Stimulated activated CD8-positive, alpha-beta memory T cell treated with anti-CD3 and anti-CD28 coated beads, Interleukin-4, amount 100 ng/mL, for 48 hours (primary cell): ENCODE measurements at regions not wholly inside any gene's neighbourhood (a gene's known extent, or its start where the extent isn't known, plus 50 kb on each side); places are given as distances from the start of the nearest gene placed in this dataset.
"Not testable (repeated sequence)": the region's sequence is repeated elsewhere in the genome, so short reads cannot be mapped to it uniquely, and the experiment has no call there.

Experiments
- DNase-seq: peaks from one replicate; pipeline ENCODE4 v3.0.0-alpha.2; 2020

DNA sequence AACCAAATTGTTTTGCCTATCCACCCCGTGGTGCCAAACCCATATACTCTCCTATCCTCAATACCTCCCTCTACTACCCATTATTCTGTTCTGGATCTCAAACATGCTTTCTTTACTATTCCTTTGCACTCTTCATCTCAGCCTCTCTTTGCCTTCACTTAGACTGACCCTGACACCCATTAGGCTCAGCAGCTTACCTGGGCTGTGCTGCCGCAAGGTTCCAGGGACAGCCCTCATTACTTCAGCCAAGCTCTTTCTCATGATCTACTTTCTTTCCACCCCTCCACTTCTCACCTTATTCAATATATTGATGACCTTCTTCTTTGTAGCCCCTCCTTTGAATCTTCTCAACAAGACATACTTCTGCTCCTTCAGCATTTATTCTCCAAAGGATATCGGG is 517.9 kb downstream of the IRS2 start:
- not testable (repeated sequence) for DNase-seq

DNA sequence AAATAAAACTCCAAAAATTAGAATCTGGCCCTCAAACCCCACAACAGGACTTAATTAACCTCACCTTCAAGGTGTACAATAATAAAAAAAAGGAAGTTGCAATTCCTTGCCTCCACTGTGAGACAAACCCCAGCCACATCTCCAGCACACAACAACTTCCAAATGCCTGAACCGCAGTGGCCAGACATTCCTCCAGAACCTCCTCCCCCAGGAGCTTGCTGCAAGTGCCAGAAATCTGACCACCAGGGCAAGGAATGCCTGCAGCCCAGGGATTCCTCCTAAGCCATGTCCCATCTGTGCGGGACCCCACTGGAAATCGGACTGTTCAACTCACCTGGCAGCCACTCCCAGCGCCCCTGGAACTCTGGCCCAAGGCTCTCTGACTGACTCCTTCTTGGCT is 519.0 kb downstream of the IRS2 start:
- DNase-seq: not testable (repeated sequence)

DNA sequence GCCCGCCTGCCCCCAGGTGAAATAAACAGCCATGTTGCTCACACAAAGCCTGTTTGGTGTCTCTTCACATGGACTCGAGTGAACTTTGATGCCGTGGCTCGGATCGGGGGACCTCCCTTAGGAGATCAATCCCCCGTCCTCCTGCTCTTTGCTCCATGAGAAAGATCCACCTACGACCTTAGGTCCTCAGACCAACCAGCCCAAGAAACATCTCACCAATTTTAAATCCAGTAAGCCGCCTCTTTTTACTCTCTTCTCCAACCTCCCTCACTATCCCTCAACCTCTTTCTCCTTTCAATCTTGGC is 521.0 kb downstream of the IRS2 start:
- not testable (repeated sequence) for DNase-seq

DNA sequence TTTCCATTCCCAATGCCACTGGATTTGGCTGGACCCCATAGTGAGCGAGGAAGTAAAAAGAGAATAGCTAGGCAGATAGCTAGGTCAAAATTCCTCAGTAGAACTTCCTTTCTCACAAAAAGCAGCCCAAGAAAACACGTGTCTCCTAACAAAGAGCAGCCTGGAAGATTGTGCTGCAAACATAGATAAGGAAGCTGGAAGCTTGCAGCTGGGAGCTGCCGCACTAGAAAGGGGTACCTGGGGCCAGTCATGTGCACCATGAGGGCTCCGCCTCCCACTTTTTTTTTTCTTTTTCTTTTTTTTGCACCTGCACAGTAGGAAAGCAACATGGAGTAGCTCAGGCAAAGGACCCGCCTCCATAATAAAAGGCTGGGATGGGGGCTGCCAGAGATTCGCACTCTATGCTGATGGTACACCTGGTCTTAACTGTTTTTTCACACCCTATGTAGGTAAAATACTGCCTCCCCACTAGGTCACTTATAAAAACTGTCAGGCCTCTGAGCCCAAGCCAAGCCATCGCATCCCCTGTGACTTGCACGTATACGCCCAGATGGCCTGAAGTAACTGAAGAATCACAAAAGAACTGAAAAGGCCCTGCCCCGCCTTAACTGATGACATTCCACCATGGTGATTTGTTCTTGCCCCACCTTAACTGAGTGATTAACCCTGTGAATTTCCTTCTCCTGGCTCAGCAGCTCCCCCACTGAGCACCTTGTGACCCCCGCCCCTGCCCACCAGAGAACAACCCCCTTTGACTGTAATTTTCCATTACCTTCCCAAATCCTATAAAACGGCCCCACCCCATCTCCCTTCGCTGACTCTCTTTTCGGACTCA is 521.6 kb downstream of the IRS2 start:
- not testable (repeated sequence) for DNase-seq

DNA sequence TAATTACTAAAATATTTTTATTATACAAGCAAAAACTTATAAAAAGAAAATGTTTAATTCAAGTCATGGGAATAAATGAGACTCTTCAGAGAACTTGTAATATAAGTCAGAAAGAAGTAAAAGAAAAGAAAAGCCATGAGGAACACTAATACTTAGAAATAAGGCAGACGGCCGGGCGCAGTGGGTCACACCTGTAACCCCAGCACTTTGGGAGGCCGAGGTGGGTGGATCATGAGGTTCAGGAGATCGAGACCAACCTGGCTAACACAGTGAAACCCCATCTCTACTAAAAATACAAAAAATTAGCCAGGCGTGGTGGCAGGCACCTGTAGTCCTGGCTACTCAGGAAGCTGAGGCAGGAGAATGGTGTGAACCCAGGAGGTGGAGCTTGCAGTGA is 528.6 kb downstream of the IRS2 start:
- DNase-seq: not testable (repeated sequence)
